ENCODE measurements at regions not wholly inside any gene's neighbourhood (a gene's known extent, or its start where the extent isn't known, plus 50 kb on each side); places are given as distances from the start of the nearest gene placed in this dataset.

DNA sequence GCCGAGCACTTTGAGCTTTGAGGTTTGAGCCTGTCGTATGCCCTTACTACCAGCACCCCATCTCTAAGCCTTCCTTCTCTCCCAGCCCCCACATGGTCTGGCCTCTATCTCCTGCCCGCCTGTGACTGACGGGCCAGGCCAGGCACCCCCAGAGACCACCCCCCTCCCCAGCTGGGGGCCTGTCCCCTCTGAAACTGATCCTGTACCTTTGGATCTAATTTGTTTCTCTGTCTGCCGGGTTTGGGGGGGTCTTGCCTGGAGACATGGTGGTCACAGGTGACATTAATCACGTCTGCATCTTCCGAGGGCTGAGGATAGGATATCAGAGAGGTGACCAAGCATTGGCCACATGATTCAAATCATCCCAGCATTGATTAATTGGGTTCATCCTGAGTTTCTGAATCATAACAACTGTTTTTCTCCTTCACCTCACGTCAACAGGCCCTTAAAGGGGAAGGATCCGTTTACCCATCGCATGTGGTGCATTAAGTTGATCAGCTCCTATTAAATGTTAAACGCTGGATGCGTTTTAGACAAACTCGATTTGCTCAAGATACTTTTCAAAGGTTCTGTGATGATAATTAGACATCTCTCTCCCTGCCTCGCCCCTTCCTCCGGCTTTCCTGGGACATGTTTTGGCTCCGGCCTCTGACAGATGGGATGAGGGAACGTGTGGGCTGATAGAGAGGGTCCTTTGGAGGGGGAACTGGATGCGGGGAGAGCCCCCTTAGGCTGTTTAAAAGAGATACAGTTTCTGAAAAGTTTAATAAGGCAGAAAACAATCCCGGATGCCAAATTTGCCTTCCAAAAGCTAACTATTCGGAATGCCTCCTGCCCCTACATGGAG, 63.3 kb upstream of the TBX3 start:
- H3K9me1 ChIP-seq (replicated peaks; ENCODE audit: control insufficient read depth, extremely low read depth, insufficient read depth, low read length): no peaks in the 10 kb centered on the region
- dilution Hi-C loops (cut with MboI; ENCODE audit: extremely low pct_ligation_motif_present, low sequenced_read_pairs) (no loop called here), intact Hi-C loops (cut with micrococcal nuclease) (no loop called here)
- ChIA-PET POLR2A (no interaction called here), CTCF (no interaction called here)
- H2AFZ ChIP-seq (ENCODE audit: low read depth, low read length): no peak overlapping the region
- no peaks in the 10 kb centered on the region for H3K9me3 ChIP-seq (replicated peaks; ENCODE audit: control insufficient read depth, insufficient read depth, low read length)
- H3K9ac ChIP-seq (replicated peaks; ENCODE audit: extremely low read depth, insufficient read depth, low read length): no peak overlapping the region
- no peaks in the 10 kb centered on the region for H3K4me1 ChIP-seq (ENCODE audit: control insufficient read depth, extremely low read depth, insufficient read depth, low read length)
- no peak overlapping the region for H3K4me3 ChIP-seq (replicated peaks in 1 of 3; ENCODE audit: insufficient read depth in 1 of 3, low read depth in 1 of 3, low read length in 3 of 3)
- no peak for FAIRE-seq
- H3K27ac ChIP-seq (ENCODE audit: insufficient read depth, low read depth, low read length): no peak overlapping the region
- DNase-seq (ENCODE audit: low read depth, low spot score): no peak
- TF ChIP-seq, protein P1, sequence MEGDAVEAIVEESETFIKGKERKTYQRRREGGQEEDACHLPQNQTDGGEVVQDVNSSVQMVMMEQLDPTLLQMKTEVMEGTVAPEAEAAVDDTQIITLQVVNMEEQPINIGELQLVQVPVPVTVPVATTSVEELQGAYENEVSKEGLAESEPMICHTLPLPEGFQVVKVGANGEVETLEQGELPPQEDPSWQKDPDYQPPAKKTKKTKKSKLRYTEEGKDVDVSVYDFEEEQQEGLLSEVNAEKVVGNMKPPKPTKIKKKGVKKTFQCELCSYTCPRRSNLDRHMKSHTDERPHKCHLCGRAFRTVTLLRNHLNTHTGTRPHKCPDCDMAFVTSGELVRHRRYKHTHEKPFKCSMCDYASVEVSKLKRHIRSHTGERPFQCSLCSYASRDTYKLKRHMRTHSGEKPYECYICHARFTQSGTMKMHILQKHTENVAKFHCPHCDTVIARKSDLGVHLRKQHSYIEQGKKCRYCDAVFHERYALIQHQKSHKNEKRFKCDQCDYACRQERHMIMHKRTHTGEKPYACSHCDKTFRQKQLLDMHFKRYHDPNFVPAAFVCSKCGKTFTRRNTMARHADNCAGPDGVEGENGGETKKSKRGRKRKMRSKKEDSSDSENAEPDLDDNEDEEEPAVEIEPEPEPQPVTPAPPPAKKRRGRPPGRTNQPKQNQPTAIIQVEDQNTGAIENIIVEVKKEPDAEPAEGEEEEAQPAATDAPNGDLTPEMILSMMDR (IDR thresholded peaks at IDR 0.05; ENCODE audit: extremely low read depth in 1 of 2, insufficient read depth in 1 of 2, low read depth in 1 of 2, low read length in 2 of 2): no peak
- TF ChIP-seq POLR2AphosphoS5 (IDR thresholded peaks at IDR 0.05; ENCODE audit: insufficient read depth, low read depth, low read length): no peak
- no peak for TF ChIP-seq FOS (IDR thresholded peaks at IDR 0.05; ENCODE audit: borderline replicate concordance, insufficient read depth, low read length)
- no peak for TF ChIP-seq EZH2 (IDR thresholded peaks at IDR 0.05; ENCODE audit: borderline replicate concordance, low read depth, low read length, severe bottlenecking)
- TF ChIP-seq, protein P2, sequence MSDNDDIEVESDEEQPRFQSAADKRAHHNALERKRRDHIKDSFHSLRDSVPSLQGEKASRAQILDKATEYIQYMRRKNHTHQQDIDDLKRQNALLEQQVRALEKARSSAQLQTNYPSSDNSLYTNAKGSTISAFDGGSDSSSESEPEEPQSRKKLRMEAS (IDR thresholded peaks at IDR 0.05; ENCODE audit: insufficient read depth, insufficient read length): no peak
- no peak for TF ChIP-seq JUN (IDR thresholded peaks at IDR 0.05; ENCODE audit: borderline replicate concordance, insufficient read depth, insufficient read length, low read depth)
- no peak for TF ChIP-seq POLR2A (IDR thresholded peaks at IDR 0.05; ENCODE audit: low read depth, low read length)
- no peak for TF ChIP-seq GATA2 (IDR thresholded peaks at IDR 0.05; ENCODE audit: insufficient read depth, insufficient read length, low read depth, low read length)
- TF ChIP-seq MYC (IDR thresholded peaks at IDR 0.05; ENCODE audit: low read depth, low read length): no peak
- H3K4me2 ChIP-seq (ENCODE audit: insufficient read depth, low read length): no peak overlapping the region
- no peaks in the 10 kb centered on the region for H4K20me1 ChIP-seq (replicated peaks; ENCODE audit: control insufficient read depth, extremely low read depth, insufficient read depth, low read length)
- no peaks in the 10 kb centered on the region for H3K36me3 ChIP-seq (ENCODE audit: control insufficient read depth in 2 of 2, extremely low read depth in 1 of 2, insufficient read depth in 2 of 2, low read length in 2 of 2)
- BruUV-seq (replicated peaks): no TSS peak
- H3K27me3 ChIP-seq (ENCODE audit: control insufficient read depth in 2 of 2, insufficient read depth in 2 of 2, low read length in 2 of 2): no peaks in the 10 kb centered on the region
- H3K79me2 ChIP-seq (ENCODE audit: control insufficient read depth, insufficient read depth, low read length): no peaks in the 10 kb centered on the region

Data from endothelial cell of umbilical vein (primary cell).